HEK293 (cell line): ENCODE measurements at regions not wholly inside any gene's neighbourhood (a gene's known extent, or its start where the extent isn't known, plus 50 kb on each side); places are given as distances from the start of the nearest gene placed in this dataset.

Experiments
- GLIS1 ChIP-seq: fragments of 450-650 bp; formaldehyde crosslinking; IDR thresholded peaks from 2 replicates; pipeline ENCODE4 v1.5.1; 2016; ENCODE audit warnings: missing biosample characterization, missing genetic modification characterization
- TRIM28 ChIP-seq: IDR thresholded peaks from 2 replicates; pipeline ENCODE4 v1.6.1; 2011; ENCODE audit warnings: low read length, control low read depth, borderline replicate concordance
- ZNF114 ChIP-seq: fragments of 450-650 bp; formaldehyde crosslinking; IDR thresholded peaks from 2 replicates; pipeline ENCODE4 v1.5.0; 2017; ENCODE audit warnings: missing biosample characterization, missing genetic modification characterization
- ZNF138 ChIP-seq: fragments of 450-650 bp; formaldehyde crosslinking; IDR thresholded peaks from 2 replicates; pipeline ENCODE4 v1.5.1; 2016; ENCODE audit warnings: missing biosample characterization, missing genetic modification characterization, borderline replicate concordance
- ZNF558 ChIP-seq: fragments of 450-650 bp; formaldehyde crosslinking; IDR thresholded peaks from 2 replicates; pipeline ENCODE4 v1.5.1; 2016; ENCODE audit warnings: missing biosample characterization, missing genetic modification characterization
- ZNF623 ChIP-seq: fragments of 450-650 bp; formaldehyde crosslinking; IDR thresholded peaks from 2 replicates; pipeline ENCODE4 v1.5.1; 2016; ENCODE audit warnings: missing biosample characterization, missing genetic modification characterization
- ZNF701 ChIP-seq: fragments of 450-650 bp; formaldehyde crosslinking; IDR thresholded peaks from 2 replicates; pipeline ENCODE4 v1.5.1; 2016; ENCODE audit warnings: missing biosample characterization, missing genetic modification characterization
- ZNF768 ChIP-seq: fragments of 450-650 bp; formaldehyde crosslinking; IDR thresholded peaks from 2 replicates; pipeline ENCODE4 v1.5.1; 2018; ENCODE audit warnings: missing biosample characterization, mild to moderate bottlenecking, missing genetic modification characterization
- ZSCAN16 ChIP-seq: fragments of 450-650 bp; formaldehyde crosslinking; IDR thresholded peaks from 2 replicates; pipeline ENCODE4 v1.5.1; 2016; ENCODE audit warnings: missing biosample characterization, missing genetic modification characterization
- TF ChIP-seq, protein P1 (sequence below): fragments of 450-650 bp; formaldehyde crosslinking; IDR thresholded peaks from 2 replicates; pipeline ENCODE4 v1.5.1; 2016; ENCODE audit warnings: missing biosample characterization, missing genetic modification characterization
- TF ChIP-seq, protein P2 (sequence below): fragments of 450-650 bp; formaldehyde crosslinking; IDR thresholded peaks from 2 replicates; pipeline ENCODE4 v1.5.1; 2016; ENCODE audit warnings: missing biosample characterization, missing genetic modification characterization

DNA sequence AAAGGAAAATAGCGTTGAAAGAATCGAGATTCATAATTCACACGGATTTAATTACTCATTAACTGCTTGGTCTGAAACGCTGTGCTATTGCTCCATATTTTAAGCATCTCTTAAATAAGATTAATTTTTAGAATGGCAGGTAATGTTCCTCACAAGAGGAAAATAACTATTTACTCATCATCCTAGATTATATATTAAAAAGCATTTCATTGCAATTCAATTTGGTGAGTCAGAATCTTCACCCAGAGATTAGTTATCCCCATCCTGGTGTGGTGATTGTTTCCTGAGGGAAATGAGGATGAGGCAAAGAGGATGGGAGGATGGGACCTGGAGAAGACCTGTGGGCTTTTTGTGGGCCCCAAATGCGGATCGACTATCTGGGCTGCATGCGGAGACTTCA is 145.5 kb upstream of the MAP1B start:
- TF ChIP-seq ZSCAN16 (tag by site-specific recombination), result no peak
- TF ChIP-seq, protein P1, sequence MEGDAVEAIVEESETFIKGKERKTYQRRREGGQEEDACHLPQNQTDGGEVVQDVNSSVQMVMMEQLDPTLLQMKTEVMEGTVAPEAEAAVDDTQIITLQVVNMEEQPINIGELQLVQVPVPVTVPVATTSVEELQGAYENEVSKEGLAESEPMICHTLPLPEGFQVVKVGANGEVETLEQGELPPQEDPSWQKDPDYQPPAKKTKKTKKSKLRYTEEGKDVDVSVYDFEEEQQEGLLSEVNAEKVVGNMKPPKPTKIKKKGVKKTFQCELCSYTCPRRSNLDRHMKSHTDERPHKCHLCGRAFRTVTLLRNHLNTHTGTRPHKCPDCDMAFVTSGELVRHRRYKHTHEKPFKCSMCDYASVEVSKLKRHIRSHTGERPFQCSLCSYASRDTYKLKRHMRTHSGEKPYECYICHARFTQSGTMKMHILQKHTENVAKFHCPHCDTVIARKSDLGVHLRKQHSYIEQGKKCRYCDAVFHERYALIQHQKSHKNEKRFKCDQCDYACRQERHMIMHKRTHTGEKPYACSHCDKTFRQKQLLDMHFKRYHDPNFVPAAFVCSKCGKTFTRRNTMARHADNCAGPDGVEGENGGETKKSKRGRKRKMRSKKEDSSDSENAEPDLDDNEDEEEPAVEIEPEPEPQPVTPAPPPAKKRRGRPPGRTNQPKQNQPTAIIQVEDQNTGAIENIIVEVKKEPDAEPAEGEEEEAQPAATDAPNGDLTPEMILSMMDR, result no peak
- TF ChIP-seq GLIS1 (tag by site-specific recombination), result no peak
- TF ChIP-seq TRIM28, result no peak
- TF ChIP-seq ZNF701, result no peak
- no peak for TF ChIP-seq ZNF623 (tag by site-specific recombination)
- TF ChIP-seq ZNF558 (tag by site-specific recombination), result no peak
- no peak for TF ChIP-seq ZNF768 (tag by site-specific recombination)
- TF ChIP-seq, protein P2, sequence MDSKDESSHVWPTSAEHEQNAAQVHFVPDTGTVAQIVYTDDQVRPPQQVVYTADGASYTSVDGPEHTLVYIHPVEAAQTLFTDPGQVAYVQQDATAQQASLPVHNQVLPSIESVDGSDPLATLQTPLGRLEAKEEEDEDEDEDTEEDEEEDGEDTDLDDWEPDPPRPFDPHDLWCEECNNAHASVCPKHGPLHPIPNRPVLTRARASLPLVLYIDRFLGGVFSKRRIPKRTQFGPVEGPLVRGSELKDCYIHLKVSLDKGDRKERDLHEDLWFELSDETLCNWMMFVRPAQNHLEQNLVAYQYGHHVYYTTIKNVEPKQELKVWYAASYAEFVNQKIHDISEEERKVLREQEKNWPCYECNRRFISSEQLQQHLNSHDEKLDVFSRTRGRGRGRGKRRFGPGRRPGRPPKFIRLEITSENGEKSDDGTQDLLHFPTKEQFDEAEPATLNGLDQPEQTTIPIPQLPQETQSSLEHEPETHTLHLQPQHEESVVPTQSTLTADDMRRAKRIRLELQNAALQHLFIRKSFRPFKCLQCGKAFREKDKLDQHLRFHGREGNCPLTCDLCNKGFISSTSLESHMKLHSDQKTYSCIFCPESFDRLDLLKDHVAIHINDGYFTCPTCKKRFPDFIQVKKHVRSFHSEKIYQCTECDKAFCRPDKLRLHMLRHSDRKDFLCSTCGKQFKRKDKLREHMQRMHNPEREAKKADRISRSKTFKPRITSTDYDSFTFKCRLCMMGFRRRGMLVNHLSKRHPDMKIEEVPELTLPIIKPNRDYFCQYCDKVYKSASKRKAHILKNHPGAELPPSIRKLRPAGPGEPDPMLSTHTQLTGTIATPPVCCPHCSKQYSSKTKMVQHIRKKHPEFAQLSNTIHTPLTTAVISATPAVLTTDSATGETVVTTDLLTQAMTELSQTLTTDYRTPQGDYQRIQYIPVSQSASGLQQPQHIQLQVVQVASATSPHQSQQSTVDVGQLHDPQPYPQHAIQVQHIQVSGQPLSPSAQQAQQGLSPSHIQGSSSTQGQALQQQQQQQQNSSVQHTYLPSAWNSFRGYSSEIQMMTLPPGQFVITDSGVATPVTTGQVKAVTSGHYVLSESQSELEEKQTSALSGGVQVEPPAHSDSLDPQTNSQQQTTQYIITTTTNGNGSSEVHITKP, result no peak
- TF ChIP-seq ZNF114 (tag by site-specific recombination), result no peak
- TF ChIP-seq ZNF138 (tag by site-specific recombination), result no peak
